Right hindlimb (tissue), 1 donor: ENCODE measurements at regions not wholly inside any gene's neighbourhood (a gene's known extent, or its start where the extent isn't known, plus 50 kb on each side); places are given as distances from the start of the nearest gene placed in this dataset.
"Not testable (repeated sequence)": the region's sequence is repeated elsewhere in the genome, so short reads cannot be mapped to it uniquely, and the experiment has no call there.

Source experiments
- DNase-seq: peaks from one replicate; pipeline ENCODE4 v3.0.0-alpha.2; 2018

- DNase-seq, result no peak
Observed at GRCh38 chr3:191884132-191884531, 423.2 kb downstream of the PYDC2 start.

DNA sequence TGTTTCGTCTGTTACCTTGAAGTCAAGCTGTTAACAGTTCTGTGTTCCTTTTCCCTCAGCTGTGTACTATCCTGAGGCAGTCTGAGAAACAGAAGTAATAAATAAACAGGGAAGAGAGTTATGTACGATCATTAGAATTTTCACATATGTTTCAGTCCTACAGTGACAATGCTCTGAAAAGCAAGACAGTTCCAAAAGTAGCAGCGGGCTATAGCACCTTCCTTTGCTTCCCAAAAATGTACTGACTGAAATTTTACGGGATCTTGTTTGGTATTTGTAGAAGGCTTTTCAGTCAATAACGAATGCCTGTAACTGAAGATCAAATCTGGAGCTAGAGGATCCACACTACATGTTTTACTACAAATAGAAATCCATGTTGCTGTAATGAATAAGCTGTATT lies 428.1 kb downstream of the PYDC2 start:
- no peak for DNase-seq

- no peak for DNase-seq
Observed at GRCh38 chr3:191889756-191890155, 428.8 kb downstream of the PYDC2 start.

- DNase-seq, result no peak
Observed at GRCh38 chr3:191894406-191894805, 433.4 kb downstream of the PYDC2 start.

DNA sequence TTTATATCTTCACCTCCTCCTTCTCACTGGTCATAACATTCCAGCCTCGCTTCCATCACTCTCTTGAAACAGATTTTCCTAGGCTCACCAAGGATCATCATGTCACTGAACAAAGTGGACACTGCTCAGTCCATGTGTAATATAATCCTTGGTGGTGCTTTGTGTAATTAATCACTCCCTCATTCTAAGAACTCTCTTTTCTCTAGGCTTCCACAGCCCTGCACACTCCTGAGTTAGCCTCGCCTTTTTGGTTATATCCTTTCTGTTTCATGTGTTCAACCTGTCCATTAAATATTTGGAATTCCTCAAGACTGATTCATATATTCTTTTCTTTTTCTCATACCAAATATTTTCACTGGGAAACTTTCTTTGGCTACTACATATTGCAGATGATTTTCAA lies 440.8 kb downstream of the PYDC2 start:
- no peak for DNase-seq

- DNase-seq, result no peak
Observed at GRCh38 chr3:191912616-191913204, 451.7 kb downstream of the PYDC2 start.

- no peak for DNase-seq
Observed at GRCh38 chr3:191915712-191916111, 454.7 kb downstream of the PYDC2 start.

DNA sequence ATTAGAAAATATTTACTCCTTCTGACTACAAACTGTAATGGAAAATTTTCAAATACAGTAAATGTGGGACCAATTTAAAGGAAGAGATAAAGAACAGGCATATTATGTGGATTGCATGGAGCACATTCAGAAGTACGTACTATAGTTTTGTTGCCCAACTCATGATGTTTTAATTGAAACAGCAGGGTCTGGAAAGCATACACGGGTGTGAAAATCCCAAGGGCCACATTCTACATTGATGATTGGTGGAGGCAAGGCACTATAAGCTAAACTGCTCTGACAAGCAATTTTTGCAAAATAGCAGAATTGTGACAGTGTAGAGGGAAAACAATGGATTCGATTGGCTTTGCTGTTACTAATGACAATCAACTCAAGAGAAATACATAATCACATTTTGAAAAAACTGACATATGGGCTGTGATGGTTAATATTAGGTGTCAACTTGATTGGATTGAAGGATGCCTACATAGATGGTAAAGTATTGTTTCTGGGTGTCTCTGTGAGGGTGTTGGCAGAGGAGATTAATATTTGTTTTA lies 458.6 kb downstream of the PYDC2 start:
- no peak for DNase-seq

DNA sequence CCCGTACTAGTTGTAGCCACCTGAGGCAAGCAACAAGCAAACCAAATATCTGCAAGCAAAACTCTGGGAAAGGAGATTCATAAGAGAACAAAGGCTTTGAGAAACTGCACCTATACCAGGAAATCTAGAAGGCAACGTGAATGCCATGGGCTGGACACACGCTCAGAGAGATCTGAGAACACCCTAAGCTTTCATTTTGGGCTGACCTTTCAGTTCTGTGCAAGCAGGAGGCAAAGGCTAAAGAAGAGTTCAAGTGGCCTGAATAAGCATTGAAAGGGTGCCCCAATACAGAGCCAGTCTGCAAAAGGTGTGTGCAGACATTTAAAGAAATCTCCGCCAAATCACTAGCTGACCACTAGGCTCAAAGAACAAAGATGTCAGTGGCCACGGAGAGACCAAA lies 461.6 kb downstream of the PYDC2 start:
- no peak for DNase-seq

GRCh38 chr3:191927183-191927817 lies 466.3 kb downstream of the PYDC2 start:
- not testable (repeated sequence) for DNase-seq

GRCh38 chr3:191927998-191928397 lies 467.0 kb downstream of the PYDC2 start:
- DNase-seq, result not testable (repeated sequence)

GRCh38 chr3:191944835-191945234 lies 483.9 kb downstream of the PYDC2 start:
- DNase-seq, result no peak

DNA sequence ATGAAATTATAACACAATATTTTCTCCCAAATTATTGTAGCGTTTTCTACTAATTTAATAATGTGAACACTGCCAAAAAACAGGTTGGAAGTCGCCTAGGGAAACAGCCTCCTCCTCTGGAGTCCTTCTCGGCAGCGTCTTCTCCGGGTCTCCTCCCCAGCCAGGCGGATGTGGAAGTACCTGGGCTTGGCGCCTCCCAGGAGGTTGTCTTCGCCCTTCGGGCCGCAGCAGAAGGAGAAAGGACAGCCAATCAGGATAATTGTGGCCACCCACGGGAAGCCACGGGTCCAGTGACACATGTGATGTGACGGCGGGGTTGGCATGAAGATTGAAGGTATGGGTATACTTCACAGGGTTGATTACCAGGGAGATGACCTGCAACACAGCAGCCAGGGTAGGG lies 491.2 kb downstream of the PYDC2 start:
- no peak for DNase-seq

DNA sequence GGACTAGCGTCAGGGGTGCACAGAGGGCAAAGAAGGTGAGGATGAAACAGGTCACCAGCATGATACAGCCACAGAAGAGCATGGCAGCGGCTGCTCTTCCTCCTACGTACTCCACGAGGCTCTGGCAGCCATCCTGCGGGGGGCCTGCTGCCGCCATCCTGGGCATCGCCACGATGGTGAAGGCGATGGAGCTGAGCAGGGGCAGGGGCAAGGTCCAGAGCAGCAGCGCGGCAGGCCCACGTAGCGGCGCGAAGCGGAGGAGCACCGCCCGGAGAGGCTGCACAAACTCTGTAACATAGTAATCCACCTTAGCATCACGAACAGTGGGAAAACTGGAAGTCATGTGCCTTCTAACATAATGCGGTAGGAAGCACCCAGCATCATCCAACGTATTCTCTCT lies 491.6 kb downstream of the PYDC2 start:
- DNase-seq, result no peak

DNA sequence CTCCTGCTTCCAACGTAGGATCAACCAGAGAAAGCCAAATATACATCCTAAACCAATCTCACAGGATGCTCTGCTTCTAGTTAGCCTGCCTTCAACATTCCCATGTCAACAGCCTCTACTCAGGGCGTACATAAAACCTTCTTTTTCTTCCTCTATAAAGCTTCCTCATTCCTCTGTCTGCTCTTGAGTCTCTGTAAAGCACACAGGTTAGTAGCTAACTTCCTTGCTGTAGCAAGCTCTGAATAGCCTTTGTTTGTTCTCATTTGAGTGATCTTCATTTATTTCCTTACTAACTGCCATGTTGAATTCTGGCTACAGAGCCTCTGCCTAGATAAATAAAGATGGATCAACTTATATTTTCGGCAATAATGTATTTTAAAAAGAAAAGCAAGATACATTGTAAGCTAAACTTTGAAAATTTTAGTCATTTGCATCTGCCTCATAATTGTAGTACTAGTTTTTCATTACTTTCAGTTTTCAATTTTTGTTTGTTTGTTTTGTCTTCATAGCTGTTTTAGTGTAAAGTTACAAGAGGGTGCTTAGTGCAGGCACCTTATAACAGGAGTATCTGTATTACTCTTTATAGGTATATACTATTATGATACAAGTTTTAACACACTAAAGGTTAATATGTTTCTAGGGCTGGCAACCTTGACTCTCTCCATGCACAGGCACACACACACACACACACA lies 498.2 kb downstream of the PYDC2 start:
- no peak for DNase-seq

DNA sequence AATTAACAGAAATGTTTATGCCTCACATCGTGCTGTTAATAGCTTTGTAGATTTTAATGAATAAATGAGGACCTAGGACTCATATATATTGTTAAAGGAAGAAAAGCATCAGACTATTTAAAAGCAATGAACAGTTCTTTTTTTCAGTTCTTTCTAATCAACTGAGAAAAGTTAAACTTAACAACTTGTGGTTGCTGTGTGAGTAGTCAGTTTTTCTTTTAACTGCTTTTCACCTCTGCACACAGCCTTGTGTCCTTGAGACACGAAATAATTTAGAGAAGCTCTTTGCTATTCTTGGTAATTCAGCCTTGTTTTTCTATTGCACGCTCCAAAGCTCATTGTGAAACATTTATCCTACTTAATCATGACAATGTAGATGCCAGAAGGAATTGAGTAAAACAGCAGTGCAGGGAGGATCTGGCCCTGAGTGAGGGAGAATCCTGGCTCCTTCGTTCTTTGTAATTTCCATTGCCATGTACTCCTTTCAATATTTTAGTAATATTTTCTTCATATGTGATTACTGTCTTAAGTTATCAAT lies 499.0 kb downstream of the PYDC2 start:
- DNase-seq, result no peak

- DNase-seq, result no peak
Observed at GRCh38 chr3:191961022-191961421, 500.1 kb downstream of the PYDC2 start.

- DNase-seq, result no peak
Observed at GRCh38 chr3:191961529-191961928, 500.6 kb downstream of the PYDC2 start.

- no peak for DNase-seq
Observed at GRCh38 chr3:191962324-191962723, 501.4 kb downstream of the PYDC2 start.

GRCh38 chr3:191963182-191963581 lies 502.2 kb downstream of the PYDC2 start:
- no peak for DNase-seq

DNA sequence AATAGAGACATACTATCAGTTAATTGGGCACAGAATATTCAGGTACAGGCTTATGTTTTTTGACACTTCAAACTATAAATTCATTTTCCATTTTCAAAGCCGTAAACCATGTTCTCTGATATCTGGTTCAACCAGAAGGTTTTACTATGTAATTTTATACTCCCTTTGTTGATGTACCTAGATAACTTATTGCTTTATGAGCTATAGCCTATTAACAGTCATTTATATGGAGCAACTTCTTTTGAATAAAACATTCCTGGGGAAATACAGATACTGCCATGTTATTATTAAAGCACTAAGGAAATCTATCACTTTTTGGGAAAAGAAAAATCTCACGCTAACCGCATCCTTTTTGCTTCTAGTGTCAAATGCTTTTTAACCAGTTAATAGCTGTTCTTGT lies 505.6 kb downstream of the PYDC2 start:
- no peak for DNase-seq

DNA sequence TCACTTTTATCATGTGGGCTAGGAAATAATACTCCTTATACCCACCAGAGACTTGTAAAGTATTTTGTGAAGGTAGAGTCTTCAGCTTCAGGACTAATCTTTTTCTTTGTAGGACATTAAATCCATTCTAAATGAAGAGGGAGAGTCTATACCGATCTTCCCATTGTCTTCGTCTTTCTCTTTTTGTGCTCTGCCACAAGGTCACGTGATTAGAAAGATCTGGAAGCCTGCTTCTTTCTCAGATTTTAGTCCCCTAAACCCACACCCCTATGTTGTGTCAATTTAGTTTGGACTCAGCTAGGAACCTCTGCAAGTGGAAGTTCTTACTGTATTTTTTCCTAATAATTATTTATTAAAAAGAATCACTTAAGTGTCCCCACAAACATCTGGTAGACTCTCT lies 507.3 kb downstream of the PYDC2 start:
- DNase-seq, result no peak

DNA sequence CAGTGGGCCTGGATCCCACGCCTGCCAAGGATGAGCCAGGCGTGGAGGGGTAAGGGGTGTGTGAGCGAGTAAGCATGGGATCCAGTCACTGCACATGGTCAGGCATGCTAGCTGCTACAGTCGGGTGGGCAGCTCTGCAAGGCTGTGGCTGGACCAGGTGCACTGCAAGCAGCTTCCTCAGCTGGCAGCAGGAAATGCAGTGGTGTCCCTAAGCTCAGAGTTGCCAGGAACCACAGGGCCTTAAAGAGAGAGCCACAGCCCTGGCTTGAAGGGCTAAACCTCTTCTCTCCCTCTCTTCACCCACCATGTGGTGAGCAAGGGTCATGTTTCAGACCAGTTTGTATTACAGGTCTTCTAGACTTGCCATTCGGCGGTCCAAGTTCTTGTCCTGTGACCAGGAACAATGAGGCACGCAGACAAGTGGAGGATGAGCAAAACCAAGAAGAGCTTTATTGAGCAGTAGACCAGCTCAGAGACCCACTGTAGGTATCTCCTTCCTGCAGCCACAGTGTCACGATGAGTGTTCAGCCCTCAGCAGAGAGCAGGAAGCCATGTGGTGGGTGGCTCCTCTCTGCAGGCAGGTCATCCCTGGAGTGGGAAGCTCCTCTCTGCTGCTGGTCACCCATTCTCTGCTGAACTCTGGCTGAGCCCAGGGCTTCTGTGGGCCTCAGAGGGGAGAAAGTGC lies 511.9 kb downstream of the PYDC2 start:
- no peak for DNase-seq
